ENCODE measurements at regions not wholly inside any gene's neighbourhood (a gene's known extent, or its start where the extent isn't known, plus 50 kb on each side); places are given as distances from the start of the nearest gene placed in this dataset.

DNA sequence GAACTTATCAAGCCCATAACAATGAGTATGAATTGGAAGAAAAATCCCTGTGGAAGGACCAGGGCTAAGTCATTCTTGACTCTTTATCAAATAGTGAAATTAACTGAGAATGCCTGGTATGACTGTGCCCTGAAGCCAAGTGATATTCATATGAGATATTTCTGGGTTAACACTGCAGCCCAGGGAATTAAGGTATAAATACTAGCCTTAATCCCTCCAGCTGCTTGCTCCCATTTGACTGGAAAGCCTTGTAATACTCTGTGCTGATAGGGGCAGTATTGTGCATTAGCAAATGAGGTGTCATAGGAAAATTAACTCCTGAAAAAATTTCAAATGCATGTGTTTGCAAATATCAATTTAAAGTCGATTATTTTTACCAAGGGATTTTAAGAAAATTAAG lies 568.8 kb downstream of the LMO4 start:
- H3K27ac Mint-ChIP-seq (ENCODE audit: unreplicated experiment): no peak overlapping the region
- no peaks in the 10 kb centered on the region for H3K9me3 Mint-ChIP-seq
- DNase-seq (ENCODE audit: low read depth, low spot score): no peak
- H3K4me3 Mint-ChIP-seq: no peak overlapping the region
- no peak for TF ChIP-seq CTCF (conservative IDR thresholded peaks at IDR 0.05)
- no peaks in the 10 kb centered on the region for H3K4me1 Mint-ChIP-seq
- H3K27me3 Mint-ChIP-seq (ENCODE audit: low read depth): no peaks in the 10 kb centered on the region
- H3K36me3 Mint-ChIP-seq (ENCODE audit: low read depth): no peaks in the 10 kb centered on the region

DNA sequence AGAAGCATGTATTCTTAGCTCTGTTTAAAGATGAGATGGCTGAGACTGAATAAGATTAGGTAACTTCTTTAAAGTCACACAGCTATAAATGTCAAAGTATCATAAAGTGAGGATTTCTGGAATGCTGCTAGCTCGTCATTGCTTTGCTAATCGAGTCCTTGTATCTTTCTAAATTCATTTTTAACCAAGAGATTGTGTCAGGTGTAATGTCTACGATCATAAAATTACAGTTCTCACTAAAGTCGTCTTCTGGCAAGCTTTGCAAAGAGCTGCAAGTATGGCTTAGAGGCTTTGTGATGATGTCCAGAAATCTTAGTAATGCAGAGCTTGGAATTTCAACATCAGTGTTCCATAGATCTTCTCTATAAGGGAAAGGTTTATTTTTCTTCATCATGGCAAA lies 569.8 kb downstream of the LMO4 start:
- no peaks in the 10 kb centered on the region for H3K36me3 Mint-ChIP-seq (ENCODE audit: low read depth)
- H3K4me1 Mint-ChIP-seq: peaks cover 9% of the 10 kb centered on the region
- no peak overlapping the region for H3K4me3 Mint-ChIP-seq
- no peak overlapping the region for H3K27ac Mint-ChIP-seq (ENCODE audit: unreplicated experiment)
- H3K9me3 Mint-ChIP-seq: no peaks in the 10 kb centered on the region
- H3K27me3 Mint-ChIP-seq (ENCODE audit: low read depth): no peaks in the 10 kb centered on the region
- TF ChIP-seq CTCF (conservative IDR thresholded peaks at IDR 0.05): no peak
- no peak for DNase-seq (ENCODE audit: low read depth, low spot score)

GRCh38 chr1:87899017-87899416 lies 570.3 kb downstream of the LMO4 start:
- Mint-ChIP-seq H3K4me3 (no peak overlapping the region), H3K27me3 (ENCODE audit: low read depth) (no peaks in the 10 kb centered on the region), H3K27ac (ENCODE audit: unreplicated experiment) (no peak overlapping the region), H3K36me3 (ENCODE audit: low read depth) (no peaks in the 10 kb centered on the region), H3K4me1 (peaks cover 10% of the 10 kb centered on the region), H3K9me3 (no peaks in the 10 kb centered on the region)
- no peak for DNase-seq (ENCODE audit: low read depth, low spot score)
- TF ChIP-seq CTCF (conservative IDR thresholded peaks at IDR 0.05): no peak

- Mint-ChIP-seq H3K27ac (ENCODE audit: unreplicated experiment) (no peak overlapping the region), H3K27me3 (ENCODE audit: low read depth) (no peaks in the 10 kb centered on the region), H3K9me3 (no peaks in the 10 kb centered on the region), H3K4me3 (no peak overlapping the region), H3K4me1 (peaks cover 10% of the 10 kb centered on the region), H3K36me3 (ENCODE audit: low read depth) (no peaks in the 10 kb centered on the region)
- TF ChIP-seq CTCF (conservative IDR thresholded peaks at IDR 0.05): no peak
- DNase-seq (ENCODE audit: low read depth, low spot score): no peak
Measured at GRCh38 chr1:87899746-87900145, 571.1 kb downstream of the LMO4 start.

- H3K27ac Mint-ChIP-seq (ENCODE audit: unreplicated experiment): no peak overlapping the region
- DNase-seq (ENCODE audit: low read depth, low spot score): no peak
- H3K27me3 Mint-ChIP-seq (ENCODE audit: low read depth): no peaks in the 10 kb centered on the region
- H3K4me1 Mint-ChIP-seq: peaks cover 10% of the 10 kb centered on the region
- no peaks in the 10 kb centered on the region for H3K36me3 Mint-ChIP-seq (ENCODE audit: low read depth)
- H3K9me3 Mint-ChIP-seq: no peaks in the 10 kb centered on the region
- TF ChIP-seq CTCF (conservative IDR thresholded peaks at IDR 0.05): no peak
- H3K4me3 Mint-ChIP-seq: no peak overlapping the region
Measured at GRCh38 chr1:87902830-87903229, 574.1 kb downstream of the LMO4 start.

DNA sequence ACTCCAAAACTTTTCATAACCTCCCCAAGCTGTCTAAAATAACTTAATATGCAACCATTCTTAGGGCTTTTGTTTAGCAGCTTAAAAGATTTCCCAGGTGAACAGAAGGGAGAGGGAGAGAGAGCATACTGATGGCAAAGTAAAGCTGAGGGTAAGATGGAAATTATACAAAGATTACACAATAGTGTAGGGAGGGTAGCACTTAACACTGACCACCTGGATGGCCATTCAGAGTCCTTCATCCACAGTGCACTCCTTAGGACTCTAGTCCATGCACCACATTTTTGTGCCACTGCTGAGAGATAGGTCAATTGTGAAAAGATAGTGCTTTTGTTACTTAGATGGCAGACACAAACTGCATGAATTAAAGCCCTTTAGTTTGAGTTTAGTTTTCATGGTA lies 574.6 kb downstream of the LMO4 start:
- no peak overlapping the region for H3K27ac Mint-ChIP-seq (ENCODE audit: unreplicated experiment)
- no peaks in the 10 kb centered on the region for H3K9me3 Mint-ChIP-seq
- DNase-seq (ENCODE audit: low read depth, low spot score): no peak
- TF ChIP-seq CTCF (conservative IDR thresholded peaks at IDR 0.05): no peak
- no peak overlapping the region for H3K4me3 Mint-ChIP-seq
- peaks cover 10% of the 10 kb centered on the region for H3K4me1 Mint-ChIP-seq
- no peaks in the 10 kb centered on the region for H3K27me3 Mint-ChIP-seq (ENCODE audit: low read depth)
- no peaks in the 10 kb centered on the region for H3K36me3 Mint-ChIP-seq (ENCODE audit: low read depth)
